A549 (cell line): ENCODE measurements at regions not wholly inside any gene's neighbourhood (a gene's known extent, or its start where the extent isn't known, plus 50 kb on each side); places are given as distances from the start of the nearest gene placed in this dataset.

Source experiments
- ATAC-seq, 2 experiments: fragments of 200-7000 bp in 1 of 2; fragments of >200 bp in 1 of 2; cut with Nextera tagmentation in 1 of 2; cut with Tn5 transposase in 1 of 2; 3 replicates each; pipeline versions ENCODE4 v1.8.0 to v1.9.1; 2018 to 2020; ENCODE audit warnings: mild to moderate bottlenecking in 1 of 2, moderate library complexity in 1 of 2
- CTCF ChIA-PET: fragments of 300-600 bp; sonication (Branson Sonifier 250); formaldehyde crosslinking; extraction: SDS; loops from one replicate; lab custom pipeline; 2021; ENCODE audit warnings: antibody characterized with exemption, inconsistent platforms; lab: Yijun Ruan, JAX
- POLR2A ChIA-PET: fragments of 350-600 bp; formaldehyde crosslinking; extraction: SDS; loops from one replicate; lab custom pipeline; 2021; ENCODE audit warnings: antibody characterized with exemption, inconsistent platforms; lab: Yijun Ruan, JAX
- DNase-seq, 2 experiments: peaks; one replicate each; pipeline versions ENCODE4 v3.0.0 to v3.0.0-alpha.2; 2011 to 2016; ENCODE audit warnings: low read depth in 1 of 2, low spot score in 1 of 2
- FAIRE-seq: peaks from 2 replicates; lab custom pipeline; 2011; peaks lifted over from hg19 to GRCh38; lab: Jason Lieb, UNC
- H3K27ac ChIP-seq, 2 experiments: fragments of >200 bp; sonication (Bioruptor Twin); formaldehyde crosslinking; 3 replicates each; pipeline ENCODE4 v1.5.1; 2016 to 2017
- H3K4me1 ChIP-seq: fragments of >200 bp; sonication (Bioruptor Twin); formaldehyde crosslinking; 3 replicates; pipeline ENCODE4 v1.6.1; 2016
- H3K4me2 ChIP-seq: fragments of >200 bp; sonication (Bioruptor Twin); formaldehyde crosslinking; 3 replicates; pipeline ENCODE4 v1.6.1; 2016
- H3K4me3 ChIP-seq: fragments of >200 bp; sonication (Bioruptor Twin); formaldehyde crosslinking; 3 replicates; pipeline ENCODE4 v1.5.1; 2016
- H3K9me3 ChIP-seq: fragments of >200 bp; sonication (Bioruptor Twin); formaldehyde crosslinking; 3 replicates; pipeline ENCODE4 v1.6.1; 2016
- BHLHE40 ChIP-seq: IDR thresholded peaks from 2 replicates; pipeline ENCODE4 v1.6.1; 2012; ENCODE audit warnings: low read depth, low read length, inconsistent platforms
- CBX2 ChIP-seq: fragments of 200-600 bp; sonication (generic); IDR thresholded peaks from 2 replicates; pipeline ENCODE4 v1.6.1; 2016; ENCODE audit warnings: low read depth, mild to moderate bottlenecking, borderline replicate concordance
- CBX8 ChIP-seq: fragments of 200-600 bp; sonication (generic); IDR thresholded peaks from 2 replicates; pipeline ENCODE4 v1.6.1; 2016
- E2F6 ChIP-seq: IDR thresholded peaks from 2 replicates; pipeline ENCODE4 v1.6.1; 2012; ENCODE audit warnings: low read depth, borderline replicate concordance
- EHF ChIP-seq: fragments of 250-450 bp; sonication (Bioruptor Pico); IDR thresholded peaks from 2 replicates; pipeline ENCODE4 v1.5.0; 2020; ENCODE audit warnings: mild to moderate bottlenecking
- EHMT2 ChIP-seq: fragments of 200-600 bp; sonication (generic); IDR thresholded peaks from 2 replicates; pipeline ENCODE4 v1.6.1; 2016; ENCODE audit warnings: antibody characterized with exemption, low read depth, mild to moderate bottlenecking, moderate library complexity
- ESRRA ChIP-seq: fragments of 150-350 bp; IDR thresholded peaks from 2 replicates; pipeline ENCODE4 v1.6.1; 2014; ENCODE audit warnings: mild to moderate bottlenecking, low read length, borderline replicate concordance
- HDAC2 ChIP-seq: fragments of 200-600 bp; sonication (generic); IDR thresholded peaks from 2 replicates; pipeline ENCODE4 v1.6.1; 2016
- JUNB ChIP-seq: fragments of >200 bp; sonication (Bioruptor Twin); formaldehyde crosslinking; IDR thresholded peaks from 2 replicates; pipeline ENCODE4 v1.6.1; 2016
- KDM5A ChIP-seq: fragments of 200-600 bp; sonication (generic); IDR thresholded peaks from 2 replicates; pipeline ENCODE4 v1.6.1; 2016; ENCODE audit warnings: antibody characterized with exemption, mild to moderate bottlenecking
- MAFK ChIP-seq: fragments of 450-650 bp; IDR thresholded peaks from 2 replicates; pipeline ENCODE4 v1.6.1; 2014; ENCODE audit not compliant: partially characterized antibody
- MAZ ChIP-seq: fragments of 150-350 bp; IDR thresholded peaks from 2 replicates; pipeline ENCODE4 v1.6.1; 2014; ENCODE audit warnings: antibody characterized with exemption, low read depth, low read length, borderline replicate concordance
- NR3C1 ChIP-seq: fragments of >200 bp; sonication (Bioruptor Twin); formaldehyde crosslinking; IDR thresholded peaks from 3 replicates; pipeline ENCODE4 v1.6.1; 2017
- RAD21 ChIP-seq, 2 experiments: fragments of >200 bp in 1 of 2; sonication (Bioruptor Twin) in 1 of 2; formaldehyde crosslinking in 1 of 2; IDR thresholded peaks in 1 of 2; conservative IDR thresholded peaks in 1 of 2; 2 replicates in 1 of 2; 3 replicates in 1 of 2; pipeline ENCODE4 v1.6.1; 2012 to 2018; ENCODE audit warnings: inconsistent platforms in 1 of 2
- REST ChIP-seq: fragments of 200-600 bp; sonication (generic); IDR thresholded peaks from 2 replicates; pipeline ENCODE4 v1.6.1; 2016; ENCODE audit warnings: antibody characterized with exemption, mild to moderate bottlenecking, moderate library complexity
- RFX5 ChIP-seq: fragments of 450-650 bp; IDR thresholded peaks from 2 replicates; pipeline ENCODE4 v1.7.1; 2014; ENCODE audit warnings: antibody characterized with exemption, mild to moderate bottlenecking, moderate library complexity
- SMC3 ChIP-seq: fragments of >200 bp; sonication (Bioruptor Twin); formaldehyde crosslinking; IDR thresholded peaks from 3 replicates; pipeline ENCODE4 v1.6.1; 2018; ENCODE audit warnings: inconsistent platforms
- SREBF2 ChIP-seq: fragments of 450-650 bp; IDR thresholded peaks from 2 replicates; pipeline ENCODE4 v1.6.1; 2014; ENCODE audit warnings: mild to moderate bottlenecking, moderate library complexity
- TFCP2L1 ChIP-seq: fragments of 250-450 bp; sonication (Bioruptor Pico); IDR thresholded peaks from 2 replicates; pipeline ENCODE4 v1.5.0; 2021; ENCODE audit warnings: mild to moderate bottlenecking
- TP53 ChIP-seq: fragments of 250-450 bp; sonication (Bioruptor Pico); IDR thresholded peaks from 2 replicates; pipeline ENCODE4 v1.5.0; 2021; ENCODE audit warnings: mild to moderate bottlenecking, moderate library complexity
- ZFP36 ChIP-seq: fragments of 450-650 bp; IDR thresholded peaks from 2 replicates; pipeline ENCODE4 v1.6.1; 2014; ENCODE audit warnings: borderline replicate concordance; ENCODE audit not compliant: partially characterized antibody
- WGBS: methylation state at CpG from one replicate; pipeline ENCODE4 v1.1.6; 2017; ENCODE audit errors: missing lambda C conversion rate; 5-methylcytosine and 5-hydroxymethylcytosine counted together
- TF ChIP-seq, protein P1 (sequence below): fragments of 150-350 bp; IDR thresholded peaks from 2 replicates; pipeline ENCODE4 v1.6.1; 2014; ENCODE audit warnings: low read depth, mild to moderate bottlenecking, low read length
- TF ChIP-seq, protein P2 (sequence below): fragments of >200 bp; sonication (Bioruptor Twin); formaldehyde crosslinking; IDR thresholded peaks from 2 replicates; pipeline ENCODE4 v1.6.1; 2016
- TF ChIP-seq, protein P3 (sequence below): IDR thresholded peaks from 2 replicates; pipeline ENCODE4 v1.6.1; 2012
- TF ChIP-seq, protein P4 (sequence below): fragments of >200 bp; sonication (Bioruptor Twin); formaldehyde crosslinking; IDR thresholded peaks from 3 replicates; pipeline ENCODE4 v1.6.1; 2016

DNA sequence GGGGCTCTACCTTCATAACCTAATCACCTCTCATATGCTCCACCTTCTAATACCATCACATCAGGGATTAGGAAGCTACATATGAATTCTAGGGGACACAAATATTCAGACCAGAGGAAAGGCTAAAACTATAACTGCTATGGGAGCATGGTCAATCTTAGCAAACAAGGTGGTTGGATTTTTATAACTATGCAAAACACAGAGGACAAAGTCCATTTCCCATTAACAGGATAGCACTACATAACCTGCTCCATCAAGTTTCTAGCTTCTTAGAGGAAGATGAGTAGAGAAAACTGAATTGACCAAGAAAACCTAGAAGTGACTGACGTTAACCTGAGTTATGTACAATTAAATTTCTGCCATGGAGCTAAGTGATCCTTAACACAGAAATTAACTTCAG is 398.6 kb downstream of the TBL1XR1 start:
- no peaks in the 10 kb centered on the region for H3K4me1 ChIP-seq
- DNase-seq (no peak), ATAC-seq (no peak), FAIRE-seq (no peak)
- H3K4me2 ChIP-seq, result no peak overlapping the region
- TF ChIP-seq HDAC2 (no peak), EHMT2 (no peak), BHLHE40 (no peak), ZFP36 (no peak), SMC3 (no peak), SREBF2 (no peak), KDM5A (no peak)
- TF ChIP-seq, protein P1, sequence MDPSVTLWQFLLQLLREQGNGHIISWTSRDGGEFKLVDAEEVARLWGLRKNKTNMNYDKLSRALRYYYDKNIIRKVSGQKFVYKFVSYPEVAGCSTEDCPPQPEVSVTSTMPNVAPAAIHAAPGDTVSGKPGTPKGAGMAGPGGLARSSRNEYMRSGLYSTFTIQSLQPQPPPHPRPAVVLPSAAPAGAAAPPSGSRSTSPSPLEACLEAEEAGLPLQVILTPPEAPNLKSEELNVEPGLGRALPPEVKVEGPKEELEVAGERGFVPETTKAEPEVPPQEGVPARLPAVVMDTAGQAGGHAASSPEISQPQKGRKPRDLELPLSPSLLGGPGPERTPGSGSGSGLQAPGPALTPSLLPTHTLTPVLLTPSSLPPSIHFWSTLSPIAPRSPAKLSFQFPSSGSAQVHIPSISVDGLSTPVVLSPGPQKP, result no peak
- TF ChIP-seq, protein P2, sequence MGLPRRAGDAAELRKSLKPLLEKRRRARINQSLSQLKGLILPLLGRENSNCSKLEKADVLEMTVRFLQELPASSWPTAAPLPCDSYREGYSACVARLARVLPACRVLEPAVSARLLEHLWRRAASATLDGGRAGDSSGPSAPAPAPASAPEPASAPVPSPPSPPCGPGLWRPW, result no peak
- TF ChIP-seq, protein P3, sequence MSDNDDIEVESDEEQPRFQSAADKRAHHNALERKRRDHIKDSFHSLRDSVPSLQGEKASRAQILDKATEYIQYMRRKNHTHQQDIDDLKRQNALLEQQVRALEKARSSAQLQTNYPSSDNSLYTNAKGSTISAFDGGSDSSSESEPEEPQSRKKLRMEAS, result no peak
- no peak overlapping the region for H3K27ac ChIP-seq
- no peaks in the 10 kb centered on the region for H3K9me3 ChIP-seq
- 9% methylated on average over 1 of the region's 1 CpG for WGBS
- ChIA-PET CTCF (no interaction called here), POLR2A (no interaction called here)
- no peak overlapping the region for H3K4me3 ChIP-seq

DNA sequence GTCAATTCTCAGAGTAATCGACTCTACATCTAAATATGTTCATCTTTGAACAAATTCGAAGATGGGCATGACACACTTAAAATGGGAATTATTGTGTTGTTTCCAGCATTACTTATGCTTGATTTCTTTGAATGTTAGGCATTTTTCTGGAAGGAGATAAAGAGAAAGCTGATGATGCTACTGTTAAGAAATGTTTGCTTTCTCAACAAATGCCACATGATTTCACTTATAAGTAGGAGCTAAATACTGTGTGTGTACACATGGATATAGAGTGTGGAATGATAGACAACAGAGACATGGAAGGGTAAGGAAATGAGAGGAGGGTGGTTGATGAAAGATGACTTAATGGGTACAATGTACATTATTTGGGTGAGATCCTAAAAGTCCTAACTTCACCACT is 400.9 kb downstream of the TBL1XR1 start:
- H3K4me1 ChIP-seq, result no peaks in the 10 kb centered on the region
- FAIRE-seq (no peak), ATAC-seq (no peak), DNase-seq (no peak)
- 5% methylated on average over 2 of the region's 2 CpGs for WGBS
- ChIA-PET POLR2A (no interaction called here), CTCF (no interaction called here)
- H3K4me2 ChIP-seq, result no peak overlapping the region
- H3K9me3 ChIP-seq, result no peaks in the 10 kb centered on the region
- H3K4me3 ChIP-seq, result no peak overlapping the region
- H3K27ac ChIP-seq, result no peak overlapping the region
- TF ChIP-seq, protein P4, sequence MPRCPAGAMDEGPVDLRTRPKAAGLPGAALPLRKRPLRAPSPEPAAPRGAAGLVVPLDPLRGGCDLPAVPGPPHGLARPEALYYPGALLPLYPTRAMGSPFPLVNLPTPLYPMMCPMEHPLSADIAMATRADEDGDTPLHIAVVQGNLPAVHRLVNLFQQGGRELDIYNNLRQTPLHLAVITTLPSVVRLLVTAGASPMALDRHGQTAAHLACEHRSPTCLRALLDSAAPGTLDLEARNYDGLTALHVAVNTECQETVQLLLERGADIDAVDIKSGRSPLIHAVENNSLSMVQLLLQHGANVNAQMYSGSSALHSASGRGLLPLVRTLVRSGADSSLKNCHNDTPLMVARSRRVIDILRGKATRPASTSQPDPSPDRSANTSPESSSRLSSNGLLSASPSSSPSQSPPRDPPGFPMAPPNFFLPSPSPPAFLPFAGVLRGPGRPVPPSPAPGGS, result no peak
- TF ChIP-seq ESRRA, result no peak
- no peak for TF ChIP-seq TP53 (CRISPR knock-in tag)
- no peak for TF ChIP-seq NR3C1
- TF ChIP-seq, protein P2, result no peak
- no peak for TF ChIP-seq EHMT2
- TF ChIP-seq REST, result no peak
- no peak for TF ChIP-seq RAD21 (conservative IDR thresholded peaks at IDR 0.05 in 1 of 2, IDR thresholded peaks at IDR 0.05 in 1 of 2)
- TF ChIP-seq JUNB, result no peak

DNA sequence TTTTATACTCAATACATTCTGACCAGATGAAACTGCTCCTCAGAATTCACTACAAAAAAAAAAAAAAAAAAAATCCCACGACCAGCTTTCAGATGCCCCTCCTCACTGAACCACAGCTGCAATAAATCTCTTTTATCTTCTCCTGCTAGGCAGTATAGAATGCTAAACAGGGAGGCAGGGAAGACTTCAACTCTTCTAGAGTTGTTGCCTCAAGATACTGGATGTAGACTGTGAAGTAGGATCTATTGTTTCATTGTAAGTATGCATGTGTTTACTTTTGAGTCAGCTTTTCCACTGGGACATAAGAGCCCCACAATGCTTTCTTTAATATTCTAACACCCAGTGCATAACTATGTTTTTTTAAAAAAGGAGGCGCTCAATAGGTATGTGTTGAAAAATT is 401.4 kb downstream of the TBL1XR1 start:
- no peak for ATAC-seq
- Histone ChIP-seq H3K9me3 (no peaks in the 10 kb centered on the region), H3K4me3 (no peak overlapping the region), H3K27ac (no peak overlapping the region), H3K4me1 (no peaks in the 10 kb centered on the region), H3K4me2 (no peak overlapping the region)
- ChIA-PET CTCF (interaction anchor here (0.5 kb wide), 1 partner anchor 146 kb away, joined by 3 read pairs; no protein-coding TSS in a partner anchor), POLR2A (no interaction called here)
- FAIRE-seq, result no peak
- DNase-seq, result no peak
- 29% methylated on average over 2 of the region's 2 CpGs for WGBS
- TF ChIP-seq CBX8 (no peak), TFCP2L1 (CRISPR knock-in tag) (no peak), EHF (CRISPR knock-in tag) (no peak), E2F6 (no peak), RAD21 (conservative IDR thresholded peaks at IDR 0.05 in 1 of 2, IDR thresholded peaks at IDR 0.05 in 1 of 2) (no peak), CBX2 (no peak), MAZ (no peak), RFX5 (no peak), MAFK (no peak)
- TF ChIP-seq, protein P1, result no peak
- TF ChIP-seq, protein P4, result no peak
